GM23338 (cell line): ENCODE measurements at regions not wholly inside any gene's neighbourhood (a gene's known extent, or its start where the extent isn't known, plus 50 kb on each side); places are given as distances from the start of the nearest gene placed in this dataset.

Experiments
- ATAC-seq: fragments of 200-7000 bp; cut with Tn5 transposase; 3 replicates; pipeline ENCODE4 v1.9.1; 2020
- DNase-seq: peaks from one replicate; pipeline ENCODE4 v3.0.0-alpha.2; 2015; ENCODE audit warnings: low spot score
- H2AFZ ChIP-seq: fragments of 200-600 bp; sonication (generic); 2 replicates; pipeline ENCODE4 v1.8.0; 2016; ENCODE audit warnings: antibody characterized with exemption, mild to moderate bottlenecking, moderate library complexity
- H3F3A ChIP-seq: fragments of 200-600 bp; sonication (generic); replicated peaks from 2 replicates; pipeline ENCODE4 v1.8.0; 2017; ENCODE audit warnings: antibody characterized with exemption, mixed run types, low read depth
- H3K27ac ChIP-seq: fragments of 200-600 bp; sonication (generic); 2 replicates; pipeline ENCODE4 v1.6.1; 2016; ENCODE audit warnings: low read depth
- H3K27me3 ChIP-seq: fragments of 200-600 bp; sonication (generic); 2 replicates; pipeline ENCODE4 v1.8.0; 2016; ENCODE audit warnings: mild to moderate bottlenecking, mixed run types, moderate library complexity; ENCODE audit not compliant: insufficient read depth
- H3K36me3 ChIP-seq: fragments of 200-600 bp; sonication (generic); 2 replicates; pipeline ENCODE4 v1.8.0; 2016; ENCODE audit warnings: mild to moderate bottlenecking; ENCODE audit not compliant: insufficient read depth
- H3K4me1 ChIP-seq: fragments of 200-600 bp; sonication (generic); 2 replicates; pipeline ENCODE4 v1.8.0; 2016; ENCODE audit warnings: mild to moderate bottlenecking, moderate library complexity; ENCODE audit not compliant: insufficient read depth
- H3K4me2 ChIP-seq: fragments of 200-600 bp; sonication (generic); 2 replicates; pipeline ENCODE4 v1.7.1; 2017; ENCODE audit warnings: mixed run types
- H3K4me3 ChIP-seq: fragments of 200-600 bp; sonication (generic); 2 replicates; pipeline ENCODE4 v1.6.1; 2016; ENCODE audit warnings: mixed run types
- H3K79me2 ChIP-seq: fragments of 200-600 bp; sonication (generic); replicated peaks from 2 replicates; pipeline ENCODE4 v1.8.0; 2017; ENCODE audit warnings: mild to moderate bottlenecking; ENCODE audit not compliant: insufficient read depth
- H3K9me2 ChIP-seq: fragments of 200-600 bp; sonication (generic); 2 replicates; pipeline ENCODE4 v1.8.0; 2017; ENCODE audit not compliant: insufficient read depth
- H4K20me1 ChIP-seq: fragments of 200-600 bp; sonication (generic); replicated peaks from 2 replicates; pipeline ENCODE4 v1.8.0; 2017; ENCODE audit warnings: mild to moderate bottlenecking; ENCODE audit not compliant: insufficient read depth
- H3K27ac Mint-ChIP-seq: 2 replicates; pipeline ENCODE4 v1.8.0; 2020; ENCODE audit warnings: inconsistent platforms, mild to moderate bottlenecking, moderate library complexity, mixed read lengths
- H3K27me3 Mint-ChIP-seq: 3 replicates; pipeline ENCODE4 v1.8.0; 2022; ENCODE audit warnings: low read depth, mild to moderate bottlenecking, moderate library complexity, mixed read lengths, inconsistent platforms; ENCODE audit not compliant: insufficient read depth, poor library complexity
- H3K36me3 Mint-ChIP-seq: 3 replicates; pipeline ENCODE4 v1.8.0; 2021; ENCODE audit warnings: low read depth, mild to moderate bottlenecking, inconsistent platforms, moderate library complexity, mixed read lengths
- H3K4me1 Mint-ChIP-seq: 3 replicates; pipeline ENCODE4 v1.8.0; 2020; ENCODE audit warnings: mild to moderate bottlenecking, inconsistent platforms, mixed read lengths
- H3K4me3 Mint-ChIP-seq: 3 replicates; pipeline ENCODE4 v1.8.0; 2021; ENCODE audit warnings: moderate library complexity, mild to moderate bottlenecking, inconsistent platforms, mixed read lengths
- H3K9me3 Mint-ChIP-seq: 3 replicates; pipeline ENCODE4 v1.8.0; 2020; ENCODE audit warnings: moderate library complexity, mild to moderate bottlenecking, inconsistent platforms, mixed read lengths
- CREB1 ChIP-seq: fragments of 250-450 bp; sonication (Bioruptor Pico); IDR thresholded peaks from 2 replicates; pipeline ENCODE4 v1.5.0; 2020; ENCODE audit warnings: low read depth, mild to moderate bottlenecking, moderate library complexity
- EZH2 ChIP-seq: fragments of 200-600 bp; sonication (generic); IDR thresholded peaks from one replicate; pipeline ENCODE4 v1.8.0; 2017; ENCODE audit warnings: antibody characterized with exemption, mild to moderate bottlenecking, low read depth; ENCODE audit not compliant: unreplicated experiment
- EZH2phosphoT487 ChIP-seq: fragments of 200-600 bp; sonication (generic); IDR thresholded peaks from one replicate; pipeline ENCODE4 v1.8.1; 2018; ENCODE audit warnings: antibody characterized with exemption; ENCODE audit not compliant: unreplicated experiment
- JUNB ChIP-seq: IDR thresholded peaks from one replicate; pipeline ENCODE4 v1.6.1; 2016; ENCODE audit warnings: antibody characterized with exemption; ENCODE audit not compliant: unreplicated experiment
- POLR2AphosphoS5 ChIP-seq: IDR thresholded peaks from 2 replicates; pipeline ENCODE4 v1.6.1; 2016; ENCODE audit warnings: antibody characterized with exemption, low read depth
- STAT1 ChIP-seq: IDR thresholded peaks from one replicate; pipeline ENCODE4 v1.6.1; 2016; ENCODE audit warnings: antibody characterized with exemption; ENCODE audit not compliant: unreplicated experiment
- ZNF114 ChIP-seq: fragments of 250-450 bp; sonication (Bioruptor Pico); IDR thresholded peaks from 2 replicates; pipeline ENCODE4 v1.5.0; 2020; ENCODE audit warnings: mild to moderate bottlenecking, moderate library complexity
- ZNF331 ChIP-seq: fragments of 250-450 bp; sonication (Bioruptor Pico); IDR thresholded peaks from 2 replicates; pipeline ENCODE4 v1.5.0; 2020; ENCODE audit warnings: low read depth, mild to moderate bottlenecking, moderate library complexity
- TF ChIP-seq, protein P1 (sequence below): IDR thresholded peaks from one replicate; pipeline ENCODE4 v1.6.1; 2018; ENCODE audit warnings: antibody characterized with exemption; ENCODE audit not compliant: unreplicated experiment
- TF ChIP-seq, protein P2 (sequence below): IDR thresholded peaks from 2 replicates; pipeline ENCODE4 v1.6.1; 2016; ENCODE audit warnings: antibody characterized with exemption
- TF ChIP-seq, protein P3 (sequence below), 2 experiments: fragments of 200-600 bp in 1 of 2; sonication (generic) in 1 of 2; conservative IDR thresholded peaks; 2 replicates each; pipeline versions ENCODE4 v1.5.1 to v1.6.1; 2016 to 2017; ENCODE audit warnings: antibody characterized with exemption in 2 of 2, low read depth in 2 of 2, mild to moderate bottlenecking in 2 of 2, moderate library complexity in 1 of 2

DNA sequence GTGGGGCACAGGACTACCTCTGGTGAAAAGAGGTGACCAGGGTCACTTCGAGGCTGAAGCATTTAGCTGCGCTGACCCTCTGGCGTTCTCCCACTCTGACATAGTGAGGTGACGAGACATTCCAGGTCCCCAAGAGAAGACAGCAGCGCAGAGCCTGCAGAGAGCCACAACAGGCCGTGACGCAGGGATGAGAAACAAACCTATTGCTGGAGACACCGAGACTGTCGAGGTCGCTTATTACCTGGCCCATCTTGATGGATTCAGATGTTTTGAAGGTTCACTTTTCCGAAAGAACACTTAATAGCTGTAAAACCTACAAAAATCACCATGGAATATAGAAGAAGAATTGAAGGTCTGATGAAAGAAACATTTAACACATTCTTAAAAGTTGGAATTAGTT lies 466.3 kb downstream of the NR2F2 start:
- TF ChIP-seq, protein P1, sequence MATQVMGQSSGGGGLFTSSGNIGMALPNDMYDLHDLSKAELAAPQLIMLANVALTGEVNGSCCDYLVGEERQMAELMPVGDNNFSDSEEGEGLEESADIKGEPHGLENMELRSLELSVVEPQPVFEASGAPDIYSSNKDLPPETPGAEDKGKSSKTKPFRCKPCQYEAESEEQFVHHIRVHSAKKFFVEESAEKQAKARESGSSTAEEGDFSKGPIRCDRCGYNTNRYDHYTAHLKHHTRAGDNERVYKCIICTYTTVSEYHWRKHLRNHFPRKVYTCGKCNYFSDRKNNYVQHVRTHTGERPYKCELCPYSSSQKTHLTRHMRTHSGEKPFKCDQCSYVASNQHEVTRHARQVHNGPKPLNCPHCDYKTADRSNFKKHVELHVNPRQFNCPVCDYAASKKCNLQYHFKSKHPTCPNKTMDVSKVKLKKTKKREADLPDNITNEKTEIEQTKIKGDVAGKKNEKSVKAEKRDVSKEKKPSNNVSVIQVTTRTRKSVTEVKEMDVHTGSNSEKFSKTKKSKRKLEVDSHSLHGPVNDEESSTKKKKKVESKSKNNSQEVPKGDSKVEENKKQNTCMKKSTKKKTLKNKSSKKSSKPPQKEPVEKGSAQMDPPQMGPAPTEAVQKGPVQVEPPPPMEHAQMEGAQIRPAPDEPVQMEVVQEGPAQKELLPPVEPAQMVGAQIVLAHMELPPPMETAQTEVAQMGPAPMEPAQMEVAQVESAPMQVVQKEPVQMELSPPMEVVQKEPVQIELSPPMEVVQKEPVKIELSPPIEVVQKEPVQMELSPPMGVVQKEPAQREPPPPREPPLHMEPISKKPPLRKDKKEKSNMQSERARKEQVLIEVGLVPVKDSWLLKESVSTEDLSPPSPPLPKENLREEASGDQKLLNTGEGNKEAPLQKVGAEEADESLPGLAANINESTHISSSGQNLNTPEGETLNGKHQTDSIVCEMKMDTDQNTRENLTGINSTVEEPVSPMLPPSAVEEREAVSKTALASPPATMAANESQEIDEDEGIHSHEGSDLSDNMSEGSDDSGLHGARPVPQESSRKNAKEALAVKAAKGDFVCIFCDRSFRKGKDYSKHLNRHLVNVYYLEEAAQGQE, result no peak
- no peak for TF ChIP-seq POLR2AphosphoS5
- no peak for TF ChIP-seq ZNF114 (CRISPR knock-in tag)
- no peak for TF ChIP-seq EZH2phosphoT487
- no peak for TF ChIP-seq CREB1 (CRISPR knock-in tag)
- TF ChIP-seq ZNF331, result no peak
- TF ChIP-seq EZH2, result no peak
- TF ChIP-seq, protein P2, sequence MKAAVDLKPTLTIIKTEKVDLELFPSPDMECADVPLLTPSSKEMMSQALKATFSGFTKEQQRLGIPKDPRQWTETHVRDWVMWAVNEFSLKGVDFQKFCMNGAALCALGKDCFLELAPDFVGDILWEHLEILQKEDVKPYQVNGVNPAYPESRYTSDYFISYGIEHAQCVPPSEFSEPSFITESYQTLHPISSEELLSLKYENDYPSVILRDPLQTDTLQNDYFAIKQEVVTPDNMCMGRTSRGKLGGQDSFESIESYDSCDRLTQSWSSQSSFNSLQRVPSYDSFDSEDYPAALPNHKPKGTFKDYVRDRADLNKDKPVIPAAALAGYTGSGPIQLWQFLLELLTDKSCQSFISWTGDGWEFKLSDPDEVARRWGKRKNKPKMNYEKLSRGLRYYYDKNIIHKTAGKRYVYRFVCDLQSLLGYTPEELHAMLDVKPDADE, result no peak
- TF ChIP-seq, protein P3, sequence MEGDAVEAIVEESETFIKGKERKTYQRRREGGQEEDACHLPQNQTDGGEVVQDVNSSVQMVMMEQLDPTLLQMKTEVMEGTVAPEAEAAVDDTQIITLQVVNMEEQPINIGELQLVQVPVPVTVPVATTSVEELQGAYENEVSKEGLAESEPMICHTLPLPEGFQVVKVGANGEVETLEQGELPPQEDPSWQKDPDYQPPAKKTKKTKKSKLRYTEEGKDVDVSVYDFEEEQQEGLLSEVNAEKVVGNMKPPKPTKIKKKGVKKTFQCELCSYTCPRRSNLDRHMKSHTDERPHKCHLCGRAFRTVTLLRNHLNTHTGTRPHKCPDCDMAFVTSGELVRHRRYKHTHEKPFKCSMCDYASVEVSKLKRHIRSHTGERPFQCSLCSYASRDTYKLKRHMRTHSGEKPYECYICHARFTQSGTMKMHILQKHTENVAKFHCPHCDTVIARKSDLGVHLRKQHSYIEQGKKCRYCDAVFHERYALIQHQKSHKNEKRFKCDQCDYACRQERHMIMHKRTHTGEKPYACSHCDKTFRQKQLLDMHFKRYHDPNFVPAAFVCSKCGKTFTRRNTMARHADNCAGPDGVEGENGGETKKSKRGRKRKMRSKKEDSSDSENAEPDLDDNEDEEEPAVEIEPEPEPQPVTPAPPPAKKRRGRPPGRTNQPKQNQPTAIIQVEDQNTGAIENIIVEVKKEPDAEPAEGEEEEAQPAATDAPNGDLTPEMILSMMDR (conservative IDR thresholded peaks at IDR 0.05; ENCODE audit: low read depth in 2 of 2), result no peak
- TF ChIP-seq JUNB, result no peak
- no peak for TF ChIP-seq STAT1
- Mint-ChIP-seq H3K4me1 (no peaks in the 10 kb centered on the region), H3K4me3 (no peak overlapping the region), H3K36me3 (no peaks in the 10 kb centered on the region), H3K27ac (no peak overlapping the region), H3K9me3 (no peaks in the 10 kb centered on the region), H3K27me3 (no peaks in the 10 kb centered on the region)
- no peaks in the 10 kb centered on the region for H3K36me3 ChIP-seq
- ATAC-seq, result no peak
- no peak overlapping the region for H2AFZ ChIP-seq
- H3K27ac ChIP-seq, result no peak overlapping the region
- H3F3A ChIP-seq, result no peaks in the 10 kb centered on the region
- no peaks in the 10 kb centered on the region for H3K27me3 ChIP-seq
- no peaks in the 10 kb centered on the region for H3K4me1 ChIP-seq
- no peak overlapping the region for H3K4me3 ChIP-seq
- H3K79me2 ChIP-seq, result no peaks in the 10 kb centered on the region
- H4K20me1 ChIP-seq, result no peaks in the 10 kb centered on the region
- H3K4me2 ChIP-seq, result no peak overlapping the region
- no peak for DNase-seq
- peaks cover 4% of the 10 kb centered on the region; the same call in 1 of the 2 replicates for H3K9me2 ChIP-seq
